NT2/D1 (cell line): ENCODE measurements at regions not wholly inside any gene's neighbourhood (a gene's known extent, or its start where the extent isn't known, plus 50 kb on each side); places are given as distances from the start of the nearest gene placed in this dataset.

Experiments used
- DNase-seq: peaks from one replicate; pipeline ENCODE4 v3.0.0-alpha.2; 2011; ENCODE audit warnings: low read depth, low spot score
- H3K27me3 ChIP-seq: 2 replicates; pipeline ENCODE4 v1.6.0; 2011; ENCODE audit warnings: mild to moderate bottlenecking; ENCODE audit not compliant: insufficient read length, insufficient read depth
- H3K36me3 ChIP-seq: 2 replicates; pipeline ENCODE4 v1.6.1; 2011; ENCODE audit warnings: mild to moderate bottlenecking, low read length, mixed read lengths; ENCODE audit not compliant: insufficient read depth, insufficient read length
- H3K4me1 ChIP-seq: 2 replicates; pipeline ENCODE4 v1.5.1; 2011; ENCODE audit not compliant: insufficient read depth, insufficient read length
- H3K4me3 ChIP-seq: 2 replicates; pipeline ENCODE4 v1.5.1; 2011; ENCODE audit warnings: low read depth; ENCODE audit not compliant: insufficient read length
- H3K9ac ChIP-seq: 2 replicates; pipeline ENCODE4 v1.6.0; 2011; ENCODE audit warnings: low read depth; ENCODE audit not compliant: insufficient read length
- H3K9me3 ChIP-seq: 2 replicates; pipeline ENCODE4 v1.5.1; 2011; ENCODE audit warnings: mild to moderate bottlenecking, low read length; ENCODE audit not compliant: insufficient read depth
- SUZ12 ChIP-seq: IDR thresholded peaks from 2 replicates; pipeline ENCODE4 v1.6.1; 2011; ENCODE audit not compliant: insufficient read length, insufficient read depth; ENCODE audit errors: extremely low read depth
- YY1 ChIP-seq: IDR thresholded peaks from 2 replicates; pipeline ENCODE4 v1.6.1; 2011; ENCODE audit not compliant: insufficient read length, insufficient read depth
- ZNF274 ChIP-seq: IDR thresholded peaks from 2 replicates; pipeline ENCODE4 v1.6.1; 2011; ENCODE audit warnings: mild to moderate bottlenecking, low read depth, low read length

DNA sequence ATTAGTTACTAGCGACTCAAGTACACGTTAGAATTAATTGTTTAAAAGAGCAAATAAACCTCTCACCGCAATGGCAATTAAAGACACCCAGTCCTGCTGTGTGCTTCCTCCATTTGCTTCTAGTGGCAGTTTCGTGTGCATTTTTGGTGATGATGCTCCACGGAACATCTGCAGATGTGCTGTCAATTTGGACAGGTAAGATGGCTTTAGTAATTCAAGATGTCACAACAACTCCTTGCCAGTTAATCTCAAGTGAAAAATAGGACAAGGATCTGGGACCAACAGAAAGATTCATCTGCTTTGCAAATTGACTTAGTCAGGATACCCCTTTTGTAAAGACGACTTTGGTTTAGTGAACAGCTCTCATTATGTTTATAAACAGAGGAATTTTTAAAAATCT lies 320.9 kb downstream of the GABRB3 start:
- peaks cover 1% of the 10 kb centered on the region; the same call in 1 of the 2 replicates for H3K9me3 ChIP-seq
- no peak for DNase-seq
- no peak overlapping the region for H3K4me3 ChIP-seq
- TF ChIP-seq YY1 (no peak), SUZ12 (no peak), ZNF274 (no peak)
- H3K4me1 ChIP-seq, result no peaks in the 10 kb centered on the region
- no peaks in the 10 kb centered on the region for H3K27me3 ChIP-seq
- H3K9ac ChIP-seq, result no peak overlapping the region
- no peaks in the 10 kb centered on the region for H3K36me3 ChIP-seq

DNA sequence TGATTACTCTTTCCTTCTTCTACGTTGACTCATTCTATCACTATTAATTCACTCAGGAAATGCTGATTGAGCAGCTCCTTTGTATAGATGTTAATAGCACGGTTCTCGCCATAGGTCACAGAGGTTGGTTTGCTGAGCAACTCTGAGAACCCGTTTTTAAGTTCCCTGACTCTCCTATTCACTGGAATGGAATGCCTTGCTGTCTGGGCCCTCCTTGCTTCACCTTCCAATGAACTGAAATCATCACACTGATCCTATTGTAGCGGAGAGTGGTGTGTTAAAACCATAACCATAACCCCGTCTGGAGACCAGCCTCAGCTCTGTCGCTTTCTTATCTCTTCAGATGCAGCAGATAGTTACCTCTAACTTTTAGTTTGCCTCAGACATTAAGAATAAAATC lies 323.6 kb downstream of the GABRB3 start:
- Histone ChIP-seq H3K9ac (no peak overlapping the region), H3K36me3 (no peaks in the 10 kb centered on the region), H3K4me3 (no peak overlapping the region), H3K9me3 (no peaks in the 10 kb centered on the region), H3K27me3 (no peaks in the 10 kb centered on the region), H3K4me1 (no peaks in the 10 kb centered on the region)
- TF ChIP-seq YY1 (no peak), SUZ12 (no peak), ZNF274 (no peak)
- DNase-seq, result peak; percentile 38

DNA sequence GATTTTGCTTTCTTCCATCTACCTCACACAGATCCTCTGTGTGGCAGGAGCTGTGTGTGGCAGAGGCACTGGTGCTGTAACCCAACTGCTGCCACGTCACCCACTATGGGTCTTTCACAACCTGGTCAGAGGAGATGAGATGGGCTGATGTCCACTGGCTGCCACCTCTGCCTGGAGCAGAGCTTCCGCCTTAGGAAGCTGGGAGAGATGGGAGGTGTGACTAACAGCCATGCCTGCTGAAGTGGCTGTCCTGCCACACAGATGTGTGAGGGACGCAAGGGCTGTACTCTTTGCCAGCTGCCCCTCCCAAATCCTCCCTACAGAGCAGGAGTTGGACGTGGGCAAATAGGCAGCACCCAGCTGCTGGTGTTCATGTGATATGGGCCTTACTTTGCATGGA lies 329.5 kb downstream of the GABRB3 start:
- Histone ChIP-seq H3K36me3 (no peaks in the 10 kb centered on the region), H3K27me3 (no peaks in the 10 kb centered on the region), H3K4me1 (no peaks in the 10 kb centered on the region), H3K9me3 (peaks cover 7% of the 10 kb centered on the region; the same call in 1 of the 2 replicates), H3K9ac (no peak overlapping the region), H3K4me3 (no peak overlapping the region)
- no peak for DNase-seq
- TF ChIP-seq ZNF274 (no peak), YY1 (no peak), SUZ12 (no peak)

DNA sequence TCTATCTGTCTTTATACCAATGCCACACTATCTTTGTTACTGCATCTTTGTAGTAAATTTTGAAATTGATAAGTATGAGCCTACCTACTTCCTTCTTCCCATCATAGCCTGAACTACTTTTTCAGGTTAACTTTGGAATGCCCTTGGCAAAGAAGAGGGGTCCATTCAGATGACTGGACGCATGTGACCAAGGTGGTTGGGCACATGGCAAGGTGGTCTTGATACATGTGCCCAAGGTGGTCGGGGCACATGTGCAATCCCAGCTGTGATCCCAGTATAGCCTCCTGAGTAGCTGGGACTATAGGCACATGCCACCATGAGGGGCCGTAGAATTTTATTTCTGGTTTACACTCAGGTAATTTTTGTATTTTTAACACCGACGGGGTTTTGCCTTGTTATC lies 330.2 kb downstream of the GABRB3 start:
- no peak overlapping the region for H3K4me3 ChIP-seq
- peaks cover 7% of the 10 kb centered on the region; the same call in 1 of the 2 replicates for H3K9me3 ChIP-seq
- no peak for DNase-seq
- no peaks in the 10 kb centered on the region for H3K36me3 ChIP-seq
- no peak overlapping the region for H3K9ac ChIP-seq
- H3K4me1 ChIP-seq, result no peaks in the 10 kb centered on the region
- H3K27me3 ChIP-seq, result no peaks in the 10 kb centered on the region
- TF ChIP-seq SUZ12, result no peak
- no peak for TF ChIP-seq ZNF274
- no peak for TF ChIP-seq YY1

DNA sequence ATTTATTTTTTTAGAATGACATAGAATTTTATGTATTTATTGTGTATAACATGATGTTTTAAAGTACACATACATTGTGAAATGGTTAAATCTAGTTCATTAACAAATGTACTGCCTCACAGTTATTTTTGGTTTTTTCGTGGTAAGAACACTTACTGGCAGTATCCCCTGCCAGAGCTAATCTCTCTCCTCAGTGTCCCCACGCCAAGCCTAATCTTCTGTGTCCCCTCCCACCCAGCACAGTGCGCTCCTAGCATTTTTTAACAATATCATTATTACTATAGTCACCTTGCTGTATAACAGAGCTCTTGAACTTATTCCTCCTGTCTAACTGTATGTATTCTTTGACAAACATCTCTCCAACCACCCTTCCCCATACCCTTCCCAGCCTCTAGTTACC lies 333.2 kb downstream of the GABRB3 start:
- Histone ChIP-seq H3K9ac (no peak overlapping the region), H3K36me3 (no peaks in the 10 kb centered on the region), H3K9me3 (peaks cover 7% of the 10 kb centered on the region; the same call in 1 of the 2 replicates), H3K4me1 (no peaks in the 10 kb centered on the region), H3K4me3 (no peak overlapping the region), H3K27me3 (no peaks in the 10 kb centered on the region)
- no peak for DNase-seq
- TF ChIP-seq SUZ12 (no peak), ZNF274 (no peak), YY1 (no peak)

DNA sequence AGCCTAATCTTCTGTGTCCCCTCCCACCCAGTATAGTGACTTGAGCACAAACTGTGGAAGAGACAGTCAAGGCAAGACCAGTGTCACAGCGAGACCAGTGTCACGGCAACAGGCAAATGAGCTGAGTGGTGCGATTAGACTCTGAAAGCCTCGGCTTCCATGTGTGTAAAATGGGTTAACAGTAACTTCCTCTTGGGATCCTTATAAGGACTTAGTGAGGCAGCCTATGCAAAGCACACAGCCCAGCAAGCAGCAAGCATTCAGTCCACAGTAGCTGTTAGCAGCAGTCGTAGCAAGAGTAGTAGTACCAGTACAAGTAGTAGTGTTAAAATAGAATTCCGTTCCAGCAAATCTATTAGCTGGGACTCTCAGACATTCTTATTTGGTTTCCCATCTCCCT lies 334.1 kb downstream of the GABRB3 start:
- Histone ChIP-seq H3K9me3 (peaks cover 7% of the 10 kb centered on the region; the same call in 1 of the 2 replicates), H3K4me1 (no peaks in the 10 kb centered on the region), H3K4me3 (no peak overlapping the region), H3K9ac (no peak overlapping the region), H3K36me3 (no peaks in the 10 kb centered on the region), H3K27me3 (no peaks in the 10 kb centered on the region)
- no peak for TF ChIP-seq SUZ12
- TF ChIP-seq ZNF274, result no peak
- no peak for TF ChIP-seq YY1
- no peak for DNase-seq

DNA sequence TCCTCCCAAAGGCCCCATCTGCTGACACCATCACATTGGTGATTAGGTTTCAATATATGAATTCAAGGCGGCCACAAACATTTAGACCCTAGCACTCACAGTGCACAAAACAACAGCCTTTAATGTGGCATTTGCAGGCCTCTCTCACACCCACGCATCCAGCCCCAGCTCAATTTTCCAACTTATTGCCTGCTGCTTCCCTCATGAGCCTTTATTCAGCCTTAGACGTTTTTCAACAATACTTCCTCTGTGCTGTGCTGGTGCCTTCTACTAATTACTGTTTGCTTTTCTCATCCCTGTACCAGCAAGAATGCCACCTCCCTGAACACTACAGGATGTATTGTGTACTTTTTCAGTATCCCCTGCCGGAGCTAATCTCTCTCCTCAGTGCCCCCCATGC lies 334.6 kb downstream of the GABRB3 start:
- peaks cover 3% of the 10 kb centered on the region; the same call in 1 of the 2 replicates for H3K9me3 ChIP-seq
- no peaks in the 10 kb centered on the region for H3K27me3 ChIP-seq
- no peak overlapping the region for H3K4me3 ChIP-seq
- no peaks in the 10 kb centered on the region for H3K36me3 ChIP-seq
- no peak for DNase-seq
- TF ChIP-seq ZNF274 (no peak), SUZ12 (no peak), YY1 (no peak)
- H3K9ac ChIP-seq, result no peak overlapping the region
- no peaks in the 10 kb centered on the region for H3K4me1 ChIP-seq

DNA sequence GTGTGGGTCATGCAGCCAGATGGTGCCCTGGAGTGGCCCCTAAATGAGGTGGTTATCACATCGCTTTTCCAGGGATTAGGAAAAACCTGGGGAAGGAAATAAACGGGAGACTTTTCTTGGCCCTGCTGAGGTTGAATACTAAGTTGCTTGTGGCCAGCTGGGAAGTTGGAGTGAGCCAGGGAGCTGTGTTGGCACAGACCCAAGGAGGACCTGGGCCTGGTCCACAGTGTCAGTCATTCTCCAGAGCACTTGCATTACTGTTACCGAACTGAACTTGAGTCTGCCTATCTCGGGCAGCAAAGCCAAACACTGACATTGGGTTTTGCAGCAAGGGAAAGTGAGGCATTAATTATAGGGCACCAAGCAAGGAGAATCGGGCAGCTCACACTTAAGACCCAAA lies 339.0 kb downstream of the GABRB3 start:
- DNase-seq, result no peak
- Histone ChIP-seq H3K27me3 (no peaks in the 10 kb centered on the region), H3K9me3 (no peaks in the 10 kb centered on the region; the same call in 1 of the 2 replicates), H3K36me3 (no peaks in the 10 kb centered on the region), H3K4me1 (no peaks in the 10 kb centered on the region), H3K4me3 (no peak overlapping the region), H3K9ac (no peak overlapping the region)
- no peak for TF ChIP-seq SUZ12
- TF ChIP-seq YY1, result no peak
- TF ChIP-seq ZNF274, result no peak
